ENCODE measurements at regions not wholly inside any gene's neighbourhood (a gene's known extent, or its start where the extent isn't known, plus 50 kb on each side); places are given as distances from the start of the nearest gene placed in this dataset.

DNA sequence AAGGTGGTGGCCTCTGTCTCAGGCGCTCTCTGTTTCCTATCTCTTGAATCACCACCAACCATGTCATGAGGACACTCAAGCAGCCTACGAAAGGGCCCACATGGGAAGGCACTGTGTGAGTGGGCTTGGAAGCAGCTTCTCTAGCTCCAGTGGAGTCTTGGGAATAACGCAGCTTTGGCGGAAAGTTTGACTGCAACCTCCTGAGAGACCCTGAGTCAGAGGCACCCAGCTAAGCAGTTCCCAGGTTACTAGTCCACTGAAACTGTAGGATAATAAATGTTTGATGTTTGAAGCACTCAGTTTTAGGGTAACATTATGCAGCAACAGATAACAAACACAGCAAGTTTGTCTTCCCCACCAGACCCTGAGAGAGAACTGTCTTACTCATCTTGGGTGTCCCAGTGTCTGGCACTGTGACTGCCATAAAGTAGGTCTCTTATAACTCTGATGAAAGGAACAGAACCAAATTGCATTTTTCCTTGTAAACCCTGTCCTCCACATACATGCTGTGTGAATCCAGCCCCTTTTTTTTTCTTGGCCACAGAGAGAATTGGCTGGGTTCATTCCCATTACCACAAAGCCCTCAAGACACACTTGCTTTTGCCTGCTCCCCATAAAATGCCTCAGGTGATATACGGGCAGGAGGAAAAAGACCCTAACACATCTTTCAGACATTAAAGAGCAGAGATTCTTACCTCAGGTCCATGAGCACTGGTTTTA, 185.5 kb downstream of the ZNF365 start:
- H3K27ac Mint-ChIP-seq: no peak overlapping the region
- H3K9me3 Mint-ChIP-seq: no peaks in the 10 kb centered on the region
- no peaks in the 10 kb centered on the region for H3K4me1 Mint-ChIP-seq
- H3K4me3 Mint-ChIP-seq: no peak overlapping the region
- H3K36me3 Mint-ChIP-seq: no peaks in the 10 kb centered on the region
- no peaks in the 10 kb centered on the region for H3K27me3 Mint-ChIP-seq

DNA sequence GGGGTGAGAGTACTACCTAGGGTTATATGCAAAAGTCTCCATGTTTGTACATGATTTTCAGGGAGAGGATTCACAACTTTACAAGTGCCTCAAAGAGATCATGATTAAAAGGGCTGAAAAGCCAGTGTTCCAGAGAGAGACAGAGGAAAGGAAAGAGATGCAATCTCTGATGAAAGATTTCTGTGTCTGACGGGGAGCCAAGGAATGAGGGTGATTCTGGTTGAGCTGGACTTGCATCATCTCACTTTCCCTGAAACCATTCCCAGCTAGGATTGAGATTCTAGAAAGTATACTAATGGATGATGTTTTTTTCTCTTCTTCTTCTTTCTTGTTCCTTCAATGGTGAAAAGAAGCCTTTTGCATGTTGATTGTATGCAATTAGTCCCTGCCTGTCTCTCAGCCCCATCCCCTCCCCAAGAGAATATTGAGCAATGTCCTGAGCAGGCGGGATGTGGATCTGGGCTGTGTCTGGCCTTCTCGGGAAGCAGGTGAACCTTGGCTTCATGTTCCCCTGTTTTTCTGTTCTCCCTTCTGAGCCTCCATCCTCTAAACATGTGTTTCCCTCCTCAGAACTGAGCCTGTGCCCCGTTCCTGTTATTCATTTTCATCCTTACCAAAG, 186.1 kb downstream of the ZNF365 start:
- no peaks in the 10 kb centered on the region for H3K9me3 Mint-ChIP-seq
- no peaks in the 10 kb centered on the region for H3K27me3 Mint-ChIP-seq
- no peaks in the 10 kb centered on the region for H3K36me3 Mint-ChIP-seq
- no peak overlapping the region for H3K27ac Mint-ChIP-seq
- no peak overlapping the region for H3K4me3 Mint-ChIP-seq
- H3K4me1 Mint-ChIP-seq: no peaks in the 10 kb centered on the region

DNA sequence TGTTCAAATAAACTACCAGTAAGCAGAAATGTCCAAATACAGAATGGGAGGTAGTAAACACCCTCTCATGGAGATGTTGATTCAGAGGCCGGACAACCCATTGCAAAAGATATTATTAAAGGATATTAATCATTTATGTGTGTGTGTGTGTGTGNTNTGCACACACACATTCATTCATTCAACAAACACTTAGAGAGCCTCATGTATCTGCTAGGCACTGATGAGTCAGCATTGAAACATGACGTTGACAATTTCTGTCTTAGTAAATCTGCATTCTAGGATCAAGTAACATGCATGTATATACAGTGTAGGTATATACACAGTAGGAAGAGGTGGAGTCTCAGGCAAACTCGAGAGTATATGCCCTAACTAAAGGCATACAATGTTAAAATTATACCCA, 187.0 kb downstream of the ZNF365 start:
- Mint-ChIP-seq H3K36me3 (no peaks in the 10 kb centered on the region), H3K27ac (no peak overlapping the region), H3K4me3 (no peak overlapping the region), H3K4me1 (no peaks in the 10 kb centered on the region), H3K27me3 (no peaks in the 10 kb centered on the region), H3K9me3 (no peaks in the 10 kb centered on the region)

DNA sequence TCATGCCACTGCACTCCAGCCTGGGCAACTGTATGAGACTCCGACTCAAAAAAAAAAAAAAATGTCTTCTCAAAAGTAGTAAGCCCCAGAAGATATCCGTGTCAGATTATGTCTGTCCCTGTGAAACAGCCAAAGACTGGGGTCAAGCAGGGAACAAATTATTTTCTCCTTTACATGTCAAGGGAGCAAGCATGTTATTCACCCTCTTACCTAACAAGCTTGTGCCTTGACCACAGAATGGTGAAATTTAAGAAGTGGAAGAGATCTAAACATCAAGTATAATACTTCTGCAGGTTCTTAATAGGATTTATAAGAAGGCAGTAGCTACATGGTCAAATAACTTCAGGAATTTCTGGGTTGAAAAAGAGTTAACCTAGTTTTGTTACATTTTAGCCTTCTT, 187.9 kb downstream of the ZNF365 start:
- Mint-ChIP-seq H3K36me3 (no peaks in the 10 kb centered on the region), H3K4me3 (no peak overlapping the region), H3K27ac (no peak overlapping the region), H3K4me1 (no peaks in the 10 kb centered on the region), H3K9me3 (no peaks in the 10 kb centered on the region), H3K27me3 (no peaks in the 10 kb centered on the region)

DNA sequence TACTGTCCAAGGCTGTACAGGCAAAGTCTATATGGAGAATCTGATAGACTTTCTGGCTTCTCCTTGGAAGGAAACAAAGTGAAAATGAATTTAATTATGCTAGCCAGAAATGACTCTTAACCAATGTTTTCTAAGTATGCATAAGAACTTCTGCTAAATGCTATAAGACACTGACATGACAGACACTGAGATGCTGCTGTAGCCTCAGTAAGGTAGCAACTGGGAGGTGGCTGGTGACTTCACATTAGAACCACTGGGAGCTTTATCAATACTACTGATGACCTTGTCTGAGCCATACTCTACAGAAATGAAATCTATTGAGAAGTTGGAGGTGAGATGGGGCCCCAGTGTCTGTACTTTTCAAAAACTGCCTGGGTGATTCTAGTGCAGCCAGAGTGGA, 188.6 kb downstream of the ZNF365 start:
- Mint-ChIP-seq H3K4me3 (no peak overlapping the region), H3K4me1 (no peaks in the 10 kb centered on the region), H3K27me3 (no peaks in the 10 kb centered on the region), H3K9me3 (no peaks in the 10 kb centered on the region), H3K27ac (no peak overlapping the region), H3K36me3 (no peaks in the 10 kb centered on the region)

DNA sequence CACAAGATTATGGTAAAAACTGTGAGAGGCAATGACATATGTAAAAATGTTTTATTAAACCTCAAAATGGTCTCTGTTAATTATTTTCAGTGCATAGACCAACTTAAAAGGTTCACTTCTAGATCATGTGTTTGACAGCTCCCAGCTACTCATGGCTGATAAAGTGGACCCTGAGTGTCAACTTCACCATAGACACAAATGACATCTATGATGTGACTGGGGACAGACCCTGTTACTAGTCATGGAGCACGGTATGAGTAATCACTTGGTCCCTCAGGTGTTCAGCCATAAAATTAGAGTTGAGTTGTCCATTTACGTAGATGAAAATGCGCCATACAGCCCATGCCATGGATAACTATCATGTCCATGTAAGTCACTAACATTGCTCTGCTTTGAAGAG, 199.8 kb downstream of the ZNF365 start:
- no peak overlapping the region for H3K27ac Mint-ChIP-seq
- H3K27me3 Mint-ChIP-seq: no peaks in the 10 kb centered on the region
- H3K4me3 Mint-ChIP-seq: no peak overlapping the region
- H3K4me1 Mint-ChIP-seq: no peaks in the 10 kb centered on the region
- H3K9me3 Mint-ChIP-seq: no peaks in the 10 kb centered on the region
- no peaks in the 10 kb centered on the region for H3K36me3 Mint-ChIP-seq

DNA sequence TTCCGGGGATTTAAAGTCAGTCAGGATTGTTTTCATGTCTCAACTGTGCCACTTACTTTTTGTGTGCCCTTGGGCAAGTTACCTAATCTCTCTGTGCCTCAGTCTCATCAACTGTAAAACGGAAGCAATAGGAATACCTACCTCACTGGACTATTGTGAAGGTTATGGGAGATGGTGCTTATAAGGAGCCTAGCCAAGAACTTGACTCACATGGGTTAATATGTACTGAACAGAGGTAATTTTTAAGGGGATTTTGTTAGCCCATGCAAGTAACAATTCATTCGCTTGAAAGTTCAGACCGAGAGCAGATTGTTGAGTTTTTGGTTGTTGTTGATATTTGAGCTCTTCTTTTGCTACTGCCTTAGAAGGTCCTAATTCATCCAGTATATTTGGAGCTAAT, 202.9 kb downstream of the ZNF365 start:
- H3K27me3 Mint-ChIP-seq: no peaks in the 10 kb centered on the region
- H3K4me1 Mint-ChIP-seq: no peaks in the 10 kb centered on the region
- H3K36me3 Mint-ChIP-seq: no peaks in the 10 kb centered on the region
- no peak overlapping the region for H3K27ac Mint-ChIP-seq
- H3K9me3 Mint-ChIP-seq: no peaks in the 10 kb centered on the region
- H3K4me3 Mint-ChIP-seq: no peak overlapping the region

DNA sequence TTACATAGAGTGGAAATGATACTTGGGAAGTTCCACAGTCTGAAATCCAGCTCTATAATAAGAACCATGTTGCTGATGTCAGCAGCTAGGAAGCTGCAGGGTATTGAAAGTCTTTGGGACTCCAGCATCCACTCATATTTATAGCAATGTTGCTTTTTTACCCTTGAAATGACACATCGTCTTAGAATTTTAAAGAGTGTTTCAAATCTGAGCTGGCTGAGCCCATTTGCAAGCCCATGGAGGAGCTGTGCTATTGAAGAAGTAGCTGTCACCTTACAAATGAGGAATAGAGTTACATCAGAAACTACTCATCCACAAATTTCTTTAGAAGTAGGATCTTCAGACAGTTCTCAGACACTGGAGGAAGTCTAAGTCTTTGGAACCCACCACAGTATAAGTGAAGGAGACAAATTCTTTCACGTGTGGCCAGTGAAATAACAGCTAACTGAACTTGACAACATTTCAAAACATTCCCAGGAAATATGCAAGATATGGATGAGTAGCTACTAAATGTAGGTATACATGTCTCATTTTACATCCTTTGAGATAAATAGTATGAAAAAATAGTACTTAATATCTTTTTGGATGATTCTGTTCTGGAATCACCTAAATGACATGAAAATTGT, 203.6 kb downstream of the ZNF365 start:
- Mint-ChIP-seq H3K36me3 (no peaks in the 10 kb centered on the region), H3K9me3 (no peaks in the 10 kb centered on the region), H3K27me3 (no peaks in the 10 kb centered on the region), H3K27ac (no peak overlapping the region), H3K4me1 (no peaks in the 10 kb centered on the region), H3K4me3 (no peak overlapping the region)

DNA sequence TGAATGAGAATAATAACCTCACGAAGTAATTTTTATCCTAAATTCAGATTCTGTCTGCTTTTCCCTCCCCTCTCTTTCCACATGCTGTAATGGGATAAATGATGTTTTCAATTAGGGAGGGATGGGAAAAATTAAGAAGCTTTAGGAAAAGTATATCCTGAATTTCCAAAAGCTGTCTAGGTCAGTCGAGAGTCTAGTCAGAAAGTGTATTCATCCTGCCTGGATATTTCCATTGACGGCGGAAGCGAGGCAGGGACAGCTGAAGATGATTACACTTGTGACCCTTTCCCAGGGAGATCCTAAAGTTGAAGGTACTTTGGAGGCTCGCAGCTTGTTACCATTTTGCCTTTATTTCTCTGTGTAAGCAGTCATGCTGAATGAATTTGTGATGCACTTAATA, 204.1 kb downstream of the ZNF365 start:
- Mint-ChIP-seq H3K27ac (no peak overlapping the region), H3K27me3 (no peaks in the 10 kb centered on the region), H3K36me3 (no peaks in the 10 kb centered on the region), H3K9me3 (no peaks in the 10 kb centered on the region), H3K4me1 (no peaks in the 10 kb centered on the region), H3K4me3 (no peak overlapping the region)

DNA sequence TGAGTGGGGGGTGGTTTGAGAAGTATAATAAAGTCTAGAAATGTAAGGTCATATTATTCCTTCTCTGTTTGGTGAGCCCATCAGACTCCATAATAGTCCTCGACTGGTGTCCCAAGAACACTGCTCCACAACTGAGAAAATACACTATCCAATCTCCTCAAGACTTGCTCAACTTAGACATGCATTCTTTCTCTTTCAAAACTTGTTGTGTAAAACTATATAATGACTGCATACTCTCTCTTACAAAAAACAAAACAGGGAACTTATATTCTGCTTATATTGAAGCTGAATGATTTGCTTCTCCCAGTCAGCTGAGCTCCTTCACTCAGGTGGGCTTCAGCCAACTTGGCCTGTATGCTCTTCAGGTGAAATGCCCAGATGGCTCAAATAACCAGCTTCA, 204.7 kb downstream of the ZNF365 start:
- H3K9me3 Mint-ChIP-seq: no peaks in the 10 kb centered on the region
- H3K27ac Mint-ChIP-seq: no peak overlapping the region
- no peaks in the 10 kb centered on the region for H3K4me1 Mint-ChIP-seq
- H3K36me3 Mint-ChIP-seq: no peaks in the 10 kb centered on the region
- no peak overlapping the region for H3K4me3 Mint-ChIP-seq
- no peaks in the 10 kb centered on the region for H3K27me3 Mint-ChIP-seq

DNA sequence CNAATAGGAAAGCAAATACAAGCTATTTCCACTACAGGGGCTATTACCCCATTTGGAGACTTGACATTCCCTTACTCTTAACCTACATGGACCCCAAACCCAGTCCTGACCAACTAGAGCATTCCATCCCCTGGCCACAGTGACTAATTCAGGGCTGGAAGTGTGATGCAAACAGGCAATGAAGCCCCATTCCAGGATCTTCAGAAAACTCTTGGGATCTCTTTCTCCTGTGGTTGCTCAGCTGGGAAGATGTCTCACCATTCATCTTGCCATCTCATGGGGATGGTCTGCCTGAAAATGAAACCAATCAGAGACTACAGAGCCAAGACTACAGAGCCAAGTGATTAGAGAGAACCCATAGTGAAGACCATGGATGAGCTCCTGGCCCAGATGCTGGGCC, 206.2 kb downstream of the ZNF365 start:
- H3K4me3 Mint-ChIP-seq: no peak overlapping the region
- H3K4me1 Mint-ChIP-seq: no peaks in the 10 kb centered on the region
- no peaks in the 10 kb centered on the region for H3K36me3 Mint-ChIP-seq
- no peak overlapping the region for H3K27ac Mint-ChIP-seq
- H3K9me3 Mint-ChIP-seq: no peaks in the 10 kb centered on the region
- no peaks in the 10 kb centered on the region for H3K27me3 Mint-ChIP-seq

DNA sequence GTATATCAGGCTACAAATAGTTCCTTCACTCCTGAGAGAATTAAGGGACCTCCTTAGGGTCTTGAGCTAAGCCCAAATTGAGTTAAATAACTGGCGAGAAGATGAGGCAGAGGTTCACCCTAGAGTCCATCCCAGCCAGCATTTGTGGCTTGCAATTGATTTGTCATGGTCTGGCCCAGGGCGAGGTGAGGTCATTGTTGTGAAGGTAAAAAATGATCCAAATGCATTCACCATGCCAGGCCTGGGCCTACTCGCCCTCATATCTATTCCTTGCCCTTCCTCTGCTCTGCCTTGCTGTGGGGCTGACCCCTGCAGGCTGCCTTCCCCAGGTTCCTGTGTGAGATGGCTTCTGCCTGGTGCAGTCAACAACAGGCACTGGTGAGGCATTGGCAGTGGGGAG, 207.2 kb downstream of the ZNF365 start:
- no peak overlapping the region for H3K4me3 Mint-ChIP-seq
- H3K9me3 Mint-ChIP-seq: no peaks in the 10 kb centered on the region
- H3K36me3 Mint-ChIP-seq: no peaks in the 10 kb centered on the region
- H3K4me1 Mint-ChIP-seq: no peaks in the 10 kb centered on the region
- H3K27ac Mint-ChIP-seq: no peak overlapping the region
- H3K27me3 Mint-ChIP-seq: no peaks in the 10 kb centered on the region

DNA sequence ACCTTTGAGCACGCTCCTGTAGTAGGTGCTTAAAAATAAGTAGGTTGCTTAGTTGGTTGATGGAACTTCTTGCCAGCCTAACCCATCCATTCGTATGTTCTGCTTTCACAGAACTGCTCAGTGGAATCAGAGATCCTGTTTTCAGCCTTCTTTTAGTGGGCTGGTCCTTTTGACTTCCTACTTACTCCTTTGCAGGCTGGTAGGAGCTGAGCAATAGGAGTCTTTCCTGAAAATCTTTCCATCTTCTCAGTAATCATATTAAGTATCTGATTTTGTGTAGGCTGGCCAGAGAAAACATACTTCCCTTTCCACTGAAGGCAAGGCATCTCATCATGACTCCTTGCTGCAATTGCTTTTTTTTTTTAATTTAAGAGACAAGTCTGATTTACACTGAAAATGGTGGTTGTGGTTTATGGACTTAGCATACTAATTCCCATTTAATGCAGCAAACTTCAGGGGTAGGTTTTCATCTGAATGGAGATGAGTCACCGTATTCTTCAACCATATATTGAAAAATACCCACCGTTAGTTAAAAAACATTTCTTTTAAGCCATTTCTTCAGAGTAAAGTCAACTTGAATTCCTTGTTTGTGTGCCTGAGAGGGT, 208.0 kb downstream of the ZNF365 start:
- H3K4me1 Mint-ChIP-seq: no peaks in the 10 kb centered on the region
- H3K4me3 Mint-ChIP-seq: no peak overlapping the region
- no peaks in the 10 kb centered on the region for H3K27me3 Mint-ChIP-seq
- no peaks in the 10 kb centered on the region for H3K36me3 Mint-ChIP-seq
- H3K9me3 Mint-ChIP-seq: no peaks in the 10 kb centered on the region
- H3K27ac Mint-ChIP-seq: no peak overlapping the region

DNA sequence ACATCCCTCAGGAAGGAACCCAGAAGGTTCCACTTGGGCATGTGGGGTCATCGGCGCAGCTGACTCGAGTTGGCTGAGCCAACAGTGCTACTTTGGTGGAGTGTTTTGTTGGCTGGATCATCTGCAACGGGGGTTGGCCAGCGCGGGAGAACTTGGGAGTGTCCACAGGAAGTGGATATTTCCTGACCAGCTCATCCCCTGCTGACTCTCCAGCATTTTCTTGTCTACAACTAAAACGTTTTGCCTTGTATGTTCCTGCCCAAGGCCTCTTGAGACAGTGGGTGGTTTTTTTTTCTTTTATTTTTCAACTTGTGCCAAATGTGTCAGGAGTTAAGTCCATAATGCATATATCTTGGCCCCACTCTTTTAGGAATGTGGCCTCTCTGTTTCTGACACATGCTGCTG, 208.6 kb downstream of the ZNF365 start:
- Mint-ChIP-seq H3K27ac (no peak overlapping the region), H3K9me3 (no peaks in the 10 kb centered on the region), H3K27me3 (no peaks in the 10 kb centered on the region)

DNA sequence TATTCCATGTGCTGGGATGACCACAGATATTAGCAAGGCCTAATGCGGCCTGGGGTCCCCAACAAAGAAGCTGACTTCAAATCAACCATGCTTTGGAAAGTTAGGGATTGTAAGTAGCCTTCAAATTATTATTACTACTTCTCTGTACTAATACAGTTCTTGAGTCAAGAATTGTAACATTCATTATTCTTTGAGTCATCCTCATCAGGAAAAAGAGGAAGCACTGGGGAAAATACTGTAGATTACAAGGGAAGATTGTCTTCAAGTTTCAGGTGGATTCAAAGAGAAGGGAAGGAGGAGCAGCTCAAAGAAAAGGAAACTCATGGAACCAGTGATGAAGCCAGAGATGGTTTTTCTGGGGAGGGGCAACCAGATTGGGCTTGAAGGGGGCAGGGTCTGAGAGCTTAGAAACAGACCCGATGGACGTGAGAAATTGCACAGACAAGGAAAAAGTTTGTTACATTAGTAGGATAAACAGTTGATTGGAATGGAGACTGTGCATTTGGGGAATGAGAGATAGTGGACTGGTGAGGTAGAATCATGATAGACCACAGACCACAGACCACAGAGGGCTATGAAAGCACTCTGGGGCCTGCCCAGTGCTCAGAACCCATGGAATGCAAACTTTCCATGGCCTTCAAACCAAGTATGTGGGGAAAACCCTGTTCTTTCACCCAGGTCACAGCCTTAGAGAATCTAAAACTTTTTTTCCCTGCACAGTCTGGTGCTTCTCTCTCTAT, 209.9 kb downstream of the ZNF365 start:
- no peak overlapping the region for H3K27ac Mint-ChIP-seq
- H3K4me3 Mint-ChIP-seq: no peak overlapping the region
- H3K27me3 Mint-ChIP-seq: no peaks in the 10 kb centered on the region
- no peaks in the 10 kb centered on the region for H3K4me1 Mint-ChIP-seq
- H3K36me3 Mint-ChIP-seq: no peaks in the 10 kb centered on the region
- no peaks in the 10 kb centered on the region for H3K9me3 Mint-ChIP-seq

More for the DNA sequence above, 208.6 kb downstream of the ZNF365 start:
- Mint-ChIP-seq H3K4me1 (no peaks in the 10 kb centered on the region), H3K36me3 (no peaks in the 10 kb centered on the region), H3K4me3 (no peak overlapping the region)

DNA sequence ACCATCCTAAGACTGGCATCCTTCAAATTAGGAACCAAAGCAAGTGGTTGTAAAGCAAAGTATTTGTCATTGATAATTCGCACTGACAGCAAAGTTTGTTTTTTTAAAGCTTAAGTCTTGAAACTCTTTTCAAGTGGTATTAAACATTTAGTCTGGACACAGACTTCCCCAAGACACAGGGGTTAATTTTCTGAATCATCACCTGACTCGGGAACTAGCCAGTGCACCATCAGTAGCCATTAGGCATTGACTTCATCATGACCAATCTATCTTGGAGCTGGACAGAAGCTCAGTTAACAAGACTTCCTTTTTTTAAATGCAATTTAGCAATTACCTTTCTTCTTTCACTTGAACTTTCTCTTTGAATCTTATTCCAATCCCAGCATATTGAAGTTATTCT, 210.6 kb downstream of the ZNF365 start:
- Mint-ChIP-seq H3K27me3 (peaks cover 2% of the 10 kb centered on the region), H3K4me1 (no peaks in the 10 kb centered on the region), H3K4me3 (no peak overlapping the region), H3K9me3 (no peaks in the 10 kb centered on the region), H3K27ac (no peak overlapping the region), H3K36me3 (no peaks in the 10 kb centered on the region)

Measured in activated naive CD4-positive, alpha-beta T cell treated with anti-CD3 and anti-CD28 coated beads, Interleukin-2, amount 50 U/mL, for 24 hours (primary cell).